Prostate gland (tissue), 2 donors: ENCODE measurements at regions not wholly inside any gene's neighbourhood (a gene's known extent, or its start where the extent isn't known, plus 50 kb on each side); places are given as distances from the start of the nearest gene placed in this dataset.
A peak's percentile ranks its signal among the peaks of the same experiment; 100 is the strongest.

Experiments
- DNase-seq: peaks from one replicate; pipeline ENCODE4 v3.0.0-alpha.2; 2019; ENCODE audit warnings: low spot score
- H3K27ac ChIP-seq, 2 donors: fragments of 200-600 bp; sonication (generic); 2 replicates each; pipeline ENCODE4 v1.5.1; 2017 to 2019
- H3K27me3 ChIP-seq: fragments of 200-600 bp; sonication (generic); replicated peaks from 2 replicates; pipeline ENCODE4 v1.5.1; 2019; ENCODE audit not compliant: insufficient read depth
- H3K36me3 ChIP-seq, 2 donors: fragments of 200-600 bp; sonication (generic); 1 replicate in 1 of 2; 2 replicates in 1 of 2; pipeline versions ENCODE4 v1.5.1 to v1.8.1; 2017 to 2019
- H3K4me1 ChIP-seq: fragments of 200-600 bp; sonication (generic); replicated peaks from 2 replicates; pipeline ENCODE4 v1.5.1; 2019
- H3K4me3 ChIP-seq, 2 donors: fragments of 200-600 bp; sonication (generic); 2 replicates each; pipeline ENCODE4 v1.5.1; 2017 to 2019
- H3K9me3 ChIP-seq: fragments of 200-600 bp; sonication (generic); 2 replicates; pipeline ENCODE4 v1.5.1; 2017
- CTCF ChIP-seq, 4 experiments: fragments of 200-600 bp in 2 of 4; fragments of 450-650 bp in 2 of 4; sonication (generic) in 2 of 4; IDR thresholded peaks; 1 replicate in 3 of 4; 2 replicates in 1 of 4; pipeline ENCODE4 v1.5.1; 2016 to 2019; ENCODE audit warnings: antibody characterized with exemption in 4 of 4, mild to moderate bottlenecking in 2 of 4, moderate library complexity in 2 of 4
- POLR2A ChIP-seq: fragments of 450-650 bp; IDR thresholded peaks from one replicate; pipeline ENCODE4 v1.6.1; 2016; ENCODE audit warnings: antibody characterized with exemption, mild to moderate bottlenecking
- POLR2AphosphoS5 ChIP-seq: sonication (generic); formaldehyde crosslinking; IDR thresholded peaks from one replicate; pipeline ENCODE4 v1.6.1; 2017; ENCODE audit warnings: antibody characterized with exemption
- WGBS: methylation state at CpG from one replicate; pipeline ENCODE4 v1.1.5; 2018; 5-methylcytosine and 5-hydroxymethylcytosine counted together
- intact Hi-C: fragments of 100-400 bp; cut with DNase I; formaldehyde crosslinking; loops from one replicate; pipeline ENCODE4 v1.14.2; 2022

DNA sequence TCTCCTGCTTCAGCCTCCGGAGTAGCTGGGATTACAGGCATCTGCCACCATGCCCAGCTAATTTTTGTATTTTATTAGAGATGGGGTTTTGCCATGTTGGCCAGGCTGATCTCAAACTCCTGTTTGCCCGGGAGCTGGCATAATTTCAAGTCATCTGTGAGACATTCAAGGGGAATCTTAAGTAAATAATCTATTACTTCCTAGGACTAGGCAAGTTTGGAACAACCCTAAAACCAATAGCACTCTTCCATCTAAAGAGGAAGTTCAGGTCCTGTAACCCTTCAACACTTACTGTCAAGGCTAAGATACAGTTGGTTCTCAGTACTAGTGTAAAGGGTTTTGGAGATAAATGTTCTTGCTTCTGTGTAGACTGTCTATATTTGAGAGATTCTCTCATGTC is 267.8 kb upstream of the IRAK1BP1 start:
- Histone ChIP-seq H3K4me1 (no peaks in the 10 kb centered on the region), H3K4me3 (no peak overlapping the region), H3K27ac (no peak overlapping the region), H3K36me3 (no peaks in the 10 kb centered on the region), H3K9me3 (no peaks in the 10 kb centered on the region), H3K27me3 (no peaks in the 10 kb centered on the region)
- intact Hi-C loops = no loop called here
- no peak for DNase-seq
- no peak for TF ChIP-seq POLR2A
- TF ChIP-seq POLR2AphosphoS5 = no peak
- TF ChIP-seq CTCF (IDR thresholded peaks at IDR 0.05) = no peak
- WGBS = 72% methylated on average over 2 of the region's 2 CpGs

GRCh38 chr6:78605909-78606446 is 261.4 kb upstream of the IRAK1BP1 start:
- 20% methylated on average over 2 of the region's 2 CpGs for WGBS
- TF ChIP-seq POLR2AphosphoS5 (no peak), CTCF (IDR thresholded peaks at IDR 0.05) (no peak), POLR2A (no peak)
- H3K27me3 ChIP-seq = no peaks in the 10 kb centered on the region
- no peak overlapping the region for H3K27ac ChIP-seq
- H3K9me3 ChIP-seq = no peaks in the 10 kb centered on the region
- H3K4me1 ChIP-seq = no peaks in the 10 kb centered on the region
- no peak for DNase-seq
- no peak overlapping the region for H3K4me3 ChIP-seq
- intact Hi-C loops = no loop called here
- no peaks in the 10 kb centered on the region for H3K36me3 ChIP-seq

- DNase-seq = no peak
- WGBS = 96% methylated on average over 1 of the region's 1 CpG
- intact Hi-C loops = no loop called here
- no peak for TF ChIP-seq POLR2AphosphoS5
- TF ChIP-seq CTCF (IDR thresholded peaks at IDR 0.05) = no peak
- TF ChIP-seq POLR2A = no peak
- no peaks in the 10 kb centered on the region for H3K9me3 ChIP-seq
- no peak overlapping the region for H3K27ac ChIP-seq
- H3K27me3 ChIP-seq = no peaks in the 10 kb centered on the region
- H3K4me1 ChIP-seq = no peaks in the 10 kb centered on the region
- no peak overlapping the region for H3K4me3 ChIP-seq
- no peaks in the 10 kb centered on the region for H3K36me3 ChIP-seq
Measured at GRCh38 chr6:78607189-78607588, 260.2 kb upstream of the IRAK1BP1 start.

DNA sequence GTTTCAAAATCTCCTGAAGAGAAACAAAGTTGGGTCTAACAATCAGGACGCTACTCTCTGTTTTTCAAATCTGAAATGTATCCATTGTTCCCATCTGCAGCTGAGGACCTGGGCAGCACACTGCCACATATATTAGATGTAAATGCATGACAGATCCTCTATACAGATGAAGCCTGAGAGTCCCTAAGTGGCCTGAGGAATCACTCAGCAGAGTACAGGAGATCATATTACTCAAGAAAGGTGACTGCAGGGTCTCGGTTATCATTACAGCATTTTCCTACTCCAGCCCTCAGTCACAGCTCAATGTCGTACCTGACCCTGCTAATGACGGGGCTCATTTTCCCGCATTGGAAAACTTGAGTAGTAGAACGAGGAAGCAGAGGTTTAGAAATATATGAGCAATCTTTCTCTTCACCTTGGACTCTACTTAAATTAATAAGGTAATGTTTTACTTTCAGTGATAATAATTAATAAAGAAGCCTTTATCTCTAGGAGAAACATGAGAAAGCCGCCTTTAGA is 256.2 kb upstream of the IRAK1BP1 start:
- Histone ChIP-seq H3K36me3 (no peaks in the 10 kb centered on the region), H3K4me1 (no peaks in the 10 kb centered on the region), H3K27me3 (no peaks in the 10 kb centered on the region), H3K9me3 (no peaks in the 10 kb centered on the region), H3K27ac (no peak overlapping the region), H3K4me3 (no peak overlapping the region)
- TF ChIP-seq POLR2A = no peak
- no peak for DNase-seq
- intact Hi-C loops = no loop called here
- 79% methylated on average over 7 of the region's 7 CpGs for WGBS

- intact Hi-C loops = no loop called here
- TF ChIP-seq CTCF (IDR thresholded peaks at IDR 0.05) (peak in 2 of 4 experiments; percentile 33 to 43), POLR2AphosphoS5 (no peak), POLR2A (no peak)
- H3K36me3 ChIP-seq = no peaks in the 10 kb centered on the region
- H3K27me3 ChIP-seq = no peaks in the 10 kb centered on the region
- H3K9me3 ChIP-seq = no peaks in the 10 kb centered on the region
- H3K27ac ChIP-seq = no peak overlapping the region
- no peak for DNase-seq
- H3K4me3 ChIP-seq = no peak overlapping the region
- no peaks in the 10 kb centered on the region for H3K4me1 ChIP-seq
- WGBS = 66% methylated on average over 4 of the region's 4 CpGs
Measured at GRCh38 chr6:78611886-78612480, 255.4 kb upstream of the IRAK1BP1 start.
